GM12878 (cell line): ENCODE measurements at regions not wholly inside any gene's neighbourhood (a gene's known extent, or its start where the extent isn't known, plus 50 kb on each side); places are given as distances from the start of the nearest gene placed in this dataset.

Experiments used
- EED ChIP-seq: sonication (generic); IDR thresholded peaks from 2 replicates; pipeline ENCODE4 v1.6.1; 2016; ENCODE audit warnings: antibody characterized with exemption, low read depth
- ETV6 ChIP-seq, 2 experiments: fragments of 450-650 bp in 1 of 2; IDR thresholded peaks in 1 of 2; conservative IDR thresholded peaks in 1 of 2; 2 replicates each; pipeline ENCODE4 v1.6.1; 2014; ENCODE audit warnings: antibody characterized with exemption in 1 of 2, borderline replicate concordance in 1 of 2, low read depth in 1 of 2, mild to moderate bottlenecking in 1 of 2, moderate library complexity in 1 of 2
- NBN ChIP-seq: fragments of 450-650 bp; IDR thresholded peaks from 2 replicates; pipeline ENCODE4 v1.6.1; 2016
- NFIC ChIP-seq: IDR thresholded peaks from 2 replicates; pipeline ENCODE4 v1.6.1; 2012; ENCODE audit warnings: low read depth, mild to moderate bottlenecking, inconsistent platforms, low read length, moderate library complexity
- NR2C1 ChIP-seq: fragments of 450-650 bp; IDR thresholded peaks from 2 replicates; pipeline ENCODE4 v1.6.1; 2017; ENCODE audit warnings: antibody characterized with exemption, mild to moderate bottlenecking, moderate library complexity
- POLR2A ChIP-seq: IDR thresholded peaks from 2 replicates; pipeline ENCODE4 v1.6.1; 2011; ENCODE audit warnings: low read depth, mild to moderate bottlenecking, low read length
- RB1 ChIP-seq: fragments of 450-650 bp; formaldehyde crosslinking; IDR thresholded peaks from 2 replicates; pipeline ENCODE4 v1.6.1; 2017; ENCODE audit warnings: mild to moderate bottlenecking, borderline replicate concordance
- RBBP5 ChIP-seq: fragments of 200-600 bp; sonication (generic); conservative IDR thresholded peaks from 2 replicates; pipeline ENCODE4 v1.6.1; 2016
- SMC3 ChIP-seq: IDR thresholded peaks from 2 replicates; pipeline ENCODE4 v1.6.1; 2011; ENCODE audit warnings: low read length, improper control_type of control experiment, borderline replicate concordance
- ZNF207 ChIP-seq: fragments of 450-650 bp; IDR thresholded peaks from 2 replicates; pipeline ENCODE4 v1.6.1; 2014; ENCODE audit warnings: antibody characterized with exemption, mild to moderate bottlenecking, borderline replicate concordance
- TF ChIP-seq, protein P1 (sequence below): IDR thresholded peaks from 2 replicates; pipeline ENCODE4 v1.6.1; 2012; ENCODE audit warnings: mild to moderate bottlenecking, low read depth, low read length
- TF ChIP-seq, protein P2 (sequence below): fragments of 450-650 bp; IDR thresholded peaks from 2 replicates; pipeline ENCODE4 v1.6.1; 2018; ENCODE audit warnings: mild to moderate bottlenecking, low read depth, moderate library complexity; ENCODE audit not compliant: partially characterized antibody
- TF ChIP-seq, protein P3 (sequence below): IDR thresholded peaks from 2 replicates; pipeline ENCODE4 v1.6.1; 2011; ENCODE audit warnings: low read depth, low read length, improper control_type of control experiment, borderline replicate concordance

- TF ChIP-seq, protein P1, sequence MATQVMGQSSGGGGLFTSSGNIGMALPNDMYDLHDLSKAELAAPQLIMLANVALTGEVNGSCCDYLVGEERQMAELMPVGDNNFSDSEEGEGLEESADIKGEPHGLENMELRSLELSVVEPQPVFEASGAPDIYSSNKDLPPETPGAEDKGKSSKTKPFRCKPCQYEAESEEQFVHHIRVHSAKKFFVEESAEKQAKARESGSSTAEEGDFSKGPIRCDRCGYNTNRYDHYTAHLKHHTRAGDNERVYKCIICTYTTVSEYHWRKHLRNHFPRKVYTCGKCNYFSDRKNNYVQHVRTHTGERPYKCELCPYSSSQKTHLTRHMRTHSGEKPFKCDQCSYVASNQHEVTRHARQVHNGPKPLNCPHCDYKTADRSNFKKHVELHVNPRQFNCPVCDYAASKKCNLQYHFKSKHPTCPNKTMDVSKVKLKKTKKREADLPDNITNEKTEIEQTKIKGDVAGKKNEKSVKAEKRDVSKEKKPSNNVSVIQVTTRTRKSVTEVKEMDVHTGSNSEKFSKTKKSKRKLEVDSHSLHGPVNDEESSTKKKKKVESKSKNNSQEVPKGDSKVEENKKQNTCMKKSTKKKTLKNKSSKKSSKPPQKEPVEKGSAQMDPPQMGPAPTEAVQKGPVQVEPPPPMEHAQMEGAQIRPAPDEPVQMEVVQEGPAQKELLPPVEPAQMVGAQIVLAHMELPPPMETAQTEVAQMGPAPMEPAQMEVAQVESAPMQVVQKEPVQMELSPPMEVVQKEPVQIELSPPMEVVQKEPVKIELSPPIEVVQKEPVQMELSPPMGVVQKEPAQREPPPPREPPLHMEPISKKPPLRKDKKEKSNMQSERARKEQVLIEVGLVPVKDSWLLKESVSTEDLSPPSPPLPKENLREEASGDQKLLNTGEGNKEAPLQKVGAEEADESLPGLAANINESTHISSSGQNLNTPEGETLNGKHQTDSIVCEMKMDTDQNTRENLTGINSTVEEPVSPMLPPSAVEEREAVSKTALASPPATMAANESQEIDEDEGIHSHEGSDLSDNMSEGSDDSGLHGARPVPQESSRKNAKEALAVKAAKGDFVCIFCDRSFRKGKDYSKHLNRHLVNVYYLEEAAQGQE, result no peak
- no peak for TF ChIP-seq NBN
- TF ChIP-seq, protein P2, sequence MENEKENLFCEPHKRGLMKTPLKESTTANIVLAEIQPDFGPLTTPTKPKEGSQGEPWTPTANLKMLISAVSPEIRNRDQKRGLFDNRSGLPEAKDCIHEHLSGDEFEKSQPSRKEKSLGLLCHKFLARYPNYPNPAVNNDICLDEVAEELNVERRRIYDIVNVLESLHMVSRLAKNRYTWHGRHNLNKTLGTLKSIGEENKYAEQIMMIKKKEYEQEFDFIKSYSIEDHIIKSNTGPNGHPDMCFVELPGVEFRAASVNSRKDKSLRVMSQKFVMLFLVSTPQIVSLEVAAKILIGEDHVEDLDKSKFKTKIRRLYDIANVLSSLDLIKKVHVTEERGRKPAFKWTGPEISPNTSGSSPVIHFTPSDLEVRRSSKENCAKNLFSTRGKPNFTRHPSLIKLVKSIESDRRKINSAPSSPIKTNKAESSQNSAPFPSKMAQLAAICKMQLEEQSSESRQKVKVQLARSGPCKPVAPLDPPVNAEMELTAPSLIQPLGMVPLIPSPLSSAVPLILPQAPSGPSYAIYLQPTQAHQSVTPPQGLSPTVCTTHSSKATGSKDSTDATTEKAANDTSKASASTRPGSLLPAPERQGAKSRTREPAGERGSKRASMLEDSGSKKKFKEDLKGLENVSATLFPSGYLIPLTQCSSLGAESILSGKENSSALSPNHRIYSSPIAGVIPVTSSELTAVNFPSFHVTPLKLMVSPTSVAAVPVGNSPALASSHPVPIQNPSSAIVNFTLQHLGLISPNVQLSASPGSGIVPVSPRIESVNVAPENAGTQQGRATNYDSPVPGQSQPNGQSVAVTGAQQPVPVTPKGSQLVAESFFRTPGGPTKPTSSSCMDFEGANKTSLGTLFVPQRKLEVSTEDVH, result no peak
- TF ChIP-seq, protein P3, sequence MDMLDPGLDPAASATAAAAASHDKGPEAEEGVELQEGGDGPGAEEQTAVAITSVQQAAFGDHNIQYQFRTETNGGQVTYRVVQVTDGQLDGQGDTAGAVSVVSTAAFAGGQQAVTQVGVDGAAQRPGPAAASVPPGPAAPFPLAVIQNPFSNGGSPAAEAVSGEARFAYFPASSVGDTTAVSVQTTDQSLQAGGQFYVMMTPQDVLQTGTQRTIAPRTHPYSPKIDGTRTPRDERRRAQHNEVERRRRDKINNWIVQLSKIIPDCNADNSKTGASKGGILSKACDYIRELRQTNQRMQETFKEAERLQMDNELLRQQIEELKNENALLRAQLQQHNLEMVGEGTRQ, result no peak
- TF ChIP-seq ETV6 (conservative IDR thresholded peaks at IDR 0.05 in 1 of 2, IDR thresholded peaks at IDR 0.05 in 1 of 2; ENCODE audit: borderline replicate concordance in 1 of 2, low read depth in 1 of 2), result no peak
- TF ChIP-seq NR2C1, result no peak
- no peak for TF ChIP-seq RBBP5
- TF ChIP-seq ZNF207, result no peak
- no peak for TF ChIP-seq NFIC
- TF ChIP-seq EED, result no peak
- TF ChIP-seq SMC3, result no peak
- no peak for TF ChIP-seq POLR2A
- TF ChIP-seq RB1, result no peak
Observed at GRCh38 chr3:117126946-117127546, 417.5 kb downstream of the TUSC7 start (continued).
